Smooth muscle cell (in vitro differentiated cells): ENCODE measurements at regions not wholly inside any gene's neighbourhood (a gene's known extent, or its start where the extent isn't known, plus 50 kb on each side); places are given as distances from the start of the nearest gene placed in this dataset.

Experiments
- DNase-seq: peaks from one replicate; lab custom pipeline; 2025; ENCODE audit not compliant: unreplicated experiment; lab: John Stamatoyannopoulos, UW
- H2AFZ ChIP-seq: fragments of 200-600 bp; sonication (generic); 2 replicates; pipeline ENCODE4 v1.6.0; 2016; ENCODE audit warnings: antibody characterized with exemption, low read depth, mild to moderate bottlenecking
- H3F3A ChIP-seq: fragments of 200-600 bp; sonication (generic); 2 replicates; pipeline ENCODE4 v1.6.0; 2017; ENCODE audit warnings: antibody characterized with exemption, low read depth
- H3K27ac ChIP-seq: fragments of 200-600 bp; sonication (generic); 2 replicates; pipeline ENCODE4 v1.5.1; 2016; ENCODE audit warnings: low read depth, mild to moderate bottlenecking
- H3K27me3 ChIP-seq: fragments of 200-600 bp; sonication (generic); 2 replicates; pipeline ENCODE4 v1.6.1; 2016; ENCODE audit warnings: low read depth, mild to moderate bottlenecking
- H3K36me3 ChIP-seq: fragments of 200-600 bp; sonication (generic); 2 replicates; pipeline ENCODE4 v1.5.1; 2016; ENCODE audit warnings: low read depth
- H3K4me1 ChIP-seq: fragments of 200-600 bp; sonication (generic); 2 replicates; pipeline ENCODE4 v1.5.1; 2016; ENCODE audit warnings: low read depth
- H3K4me2 ChIP-seq: fragments of 200-600 bp; sonication (generic); 2 replicates; pipeline ENCODE4 v1.6.0; 2016; ENCODE audit warnings: mild to moderate bottlenecking
- H3K4me3 ChIP-seq: fragments of 200-600 bp; sonication (generic); 2 replicates; pipeline ENCODE4 v1.5.1; 2016; ENCODE audit warnings: mild to moderate bottlenecking
- H3K79me2 ChIP-seq: fragments of 200-600 bp; sonication (generic); 2 replicates; pipeline ENCODE4 v1.6.0; 2016; ENCODE audit warnings: low read depth, mild to moderate bottlenecking
- H3K9ac ChIP-seq: fragments of 200-600 bp; sonication (generic); 2 replicates; pipeline ENCODE4 v1.6.0; 2016; ENCODE audit warnings: low read depth
- H3K9me3 ChIP-seq: fragments of 200-600 bp; sonication (generic); replicated peaks from 2 replicates; pipeline ENCODE4 v1.5.1; 2016; ENCODE audit warnings: low read depth
- H4K20me1 ChIP-seq: fragments of 200-600 bp; sonication (generic); 2 replicates; pipeline ENCODE4 v1.6.0; 2016; ENCODE audit warnings: low read depth
- CTCF ChIP-seq: fragments of 200-600 bp; sonication (generic); IDR thresholded peaks from 2 replicates; pipeline ENCODE4 v1.5.1; 2017; ENCODE audit warnings: borderline replicate concordance, mild to moderate bottlenecking, antibody characterized with exemption; ENCODE audit not compliant: insufficient read depth, poor library complexity, severe bottlenecking
- WGBS: methylation state at CpG from one replicate; pipeline ENCODE4 v1.1.7; 2016; ENCODE audit warnings: low lambda C conversion rate; 5-methylcytosine and 5-hydroxymethylcytosine counted together

- no peak overlapping the region for H3K4me3 ChIP-seq
- no peaks in the 10 kb centered on the region for H3K79me2 ChIP-seq
- H2AFZ ChIP-seq = no peak overlapping the region
- no peaks in the 10 kb centered on the region for H3F3A ChIP-seq
- H4K20me1 ChIP-seq = no peaks in the 10 kb centered on the region
- no peaks in the 10 kb centered on the region for H3K36me3 ChIP-seq
- H3K4me1 ChIP-seq = no peaks in the 10 kb centered on the region
- no peak for DNase-seq
- 96% methylated on average over 13 of the region's 14 CpGs for WGBS
- no peak overlapping the region for H3K9ac ChIP-seq
- H3K27ac ChIP-seq = no peak overlapping the region
- no peak for TF ChIP-seq CTCF
- no peaks in the 10 kb centered on the region for H3K9me3 ChIP-seq
- H3K27me3 ChIP-seq = peaks cover 59% of the 10 kb centered on the region
- no peak overlapping the region for H3K4me2 ChIP-seq
Observed at GRCh38 chr7:155399577-155399976, 58.4 kb upstream of the EN2 start.

GRCh38 chr7:155401231-155401630 is 56.7 kb upstream of the EN2 start:
- WGBS = 87% methylated on average over 8 of the region's 8 CpGs
- H3K79me2 ChIP-seq = no peaks in the 10 kb centered on the region
- H3K4me1 ChIP-seq = no peaks in the 10 kb centered on the region
- H3K4me2 ChIP-seq = no peak overlapping the region
- no peak overlapping the region for H3K9ac ChIP-seq
- H3K9me3 ChIP-seq = no peaks in the 10 kb centered on the region
- H2AFZ ChIP-seq = no peak overlapping the region
- H3K36me3 ChIP-seq = no peaks in the 10 kb centered on the region
- no peaks in the 10 kb centered on the region for H4K20me1 ChIP-seq
- no peak overlapping the region for H3K4me3 ChIP-seq
- TF ChIP-seq CTCF = no peak
- H3F3A ChIP-seq = no peaks in the 10 kb centered on the region
- H3K27ac ChIP-seq = no peak overlapping the region
- no peak for DNase-seq
- peaks cover 51% of the 10 kb centered on the region for H3K27me3 ChIP-seq

GRCh38 chr7:155401884-155402283 is 56.0 kb upstream of the EN2 start:
- no peak for DNase-seq
- H4K20me1 ChIP-seq = no peaks in the 10 kb centered on the region
- no peak overlapping the region for H3K9ac ChIP-seq
- H3K4me2 ChIP-seq = no peak overlapping the region
- no peaks in the 10 kb centered on the region for H3K9me3 ChIP-seq
- H3K27me3 ChIP-seq = peaks cover 51% of the 10 kb centered on the region
- no peak overlapping the region for H3K27ac ChIP-seq
- no peaks in the 10 kb centered on the region for H3K79me2 ChIP-seq
- no peak overlapping the region for H3K4me3 ChIP-seq
- H3K4me1 ChIP-seq = no peaks in the 10 kb centered on the region
- no peaks in the 10 kb centered on the region for H3K36me3 ChIP-seq
- TF ChIP-seq CTCF = no peak
- no peaks in the 10 kb centered on the region for H3F3A ChIP-seq
- WGBS = 81% methylated on average over 6 of the region's 6 CpGs
- no peak overlapping the region for H2AFZ ChIP-seq

- no peaks in the 10 kb centered on the region for H3K79me2 ChIP-seq
- no peak for DNase-seq
- H3K27me3 ChIP-seq = peaks cover 47% of the 10 kb centered on the region
- H3K4me3 ChIP-seq = no peak overlapping the region
- no peaks in the 10 kb centered on the region for H3K4me1 ChIP-seq
- H4K20me1 ChIP-seq = no peaks in the 10 kb centered on the region
- H2AFZ ChIP-seq = no peak overlapping the region
- no peaks in the 10 kb centered on the region for H3K36me3 ChIP-seq
- H3K9ac ChIP-seq = no peak overlapping the region
- no peak overlapping the region for H3K27ac ChIP-seq
- TF ChIP-seq CTCF = no peak
- 86% methylated on average over 6 of the region's 6 CpGs for WGBS
- H3K4me2 ChIP-seq = no peak overlapping the region
- H3F3A ChIP-seq = no peaks in the 10 kb centered on the region
- no peaks in the 10 kb centered on the region for H3K9me3 ChIP-seq
Observed at GRCh38 chr7:155402941-155403340, 55.0 kb upstream of the EN2 start.
